ENCODE measurements at regions not wholly inside any gene's neighbourhood (a gene's known extent, or its start where the extent isn't known, plus 50 kb on each side); places are given as distances from the start of the nearest gene placed in this dataset.

GRCh38 chr6:23245572-23245971 lies 676.2 kb downstream of the HDGFL1 start:
- DNase-seq (ENCODE audit: low read depth, low spot score), result no peak
- in situ Hi-C loops (cut with HindIII; ENCODE audit: low pct_unique_long_range_greater_than_20kb, low sequenced_read_pairs), result no loop called here

DNA sequence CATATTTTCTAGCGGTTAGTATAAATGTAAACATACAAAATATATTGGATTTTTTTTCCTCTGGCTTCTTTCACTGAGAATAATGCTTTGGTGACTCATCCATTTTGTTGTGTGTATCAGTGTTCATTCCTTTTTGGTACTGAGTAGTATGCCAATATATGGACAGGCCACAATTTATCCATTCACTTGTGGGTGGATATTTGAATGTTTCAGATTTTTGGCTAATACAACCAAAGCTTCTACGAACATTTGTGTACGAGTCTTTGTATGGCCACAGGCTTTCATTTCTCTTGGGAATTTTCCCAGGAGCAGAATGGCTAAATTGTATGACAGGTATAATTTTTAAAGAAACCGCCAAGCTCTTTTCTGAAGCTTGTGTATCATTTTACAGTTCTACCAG lies 677.5 kb downstream of the HDGFL1 start:
- in situ Hi-C loops (cut with HindIII; ENCODE audit: low pct_unique_long_range_greater_than_20kb, low sequenced_read_pairs), result no loop called here
- DNase-seq (ENCODE audit: low read depth, low spot score), result no peak

GRCh38 chr6:23250556-23250955 lies 681.2 kb downstream of the HDGFL1 start:
- in situ Hi-C loops (cut with HindIII; ENCODE audit: low pct_unique_long_range_greater_than_20kb, low sequenced_read_pairs), result no loop called here
- DNase-seq (ENCODE audit: low read depth, low spot score), result no peak

- DNase-seq (ENCODE audit: low read depth, low spot score), result no peak
- in situ Hi-C loops (cut with HindIII; ENCODE audit: low pct_unique_long_range_greater_than_20kb, low sequenced_read_pairs), result no loop called here
Measured at GRCh38 chr6:23262864-23263263, 693.5 kb downstream of the HDGFL1 start.

GRCh38 chr6:23265270-23265669 lies 695.9 kb downstream of the HDGFL1 start:
- DNase-seq (ENCODE audit: low read depth, low spot score), result no peak
- in situ Hi-C loops (cut with HindIII; ENCODE audit: low pct_unique_long_range_greater_than_20kb, low sequenced_read_pairs), result no loop called here

GRCh38 chr6:23266536-23266935 lies 697.2 kb downstream of the HDGFL1 start:
- peak; percentile 29 for DNase-seq (ENCODE audit: low read depth, low spot score)
- in situ Hi-C loops (cut with HindIII; ENCODE audit: low pct_unique_long_range_greater_than_20kb, low sequenced_read_pairs), result no loop called here

DNA sequence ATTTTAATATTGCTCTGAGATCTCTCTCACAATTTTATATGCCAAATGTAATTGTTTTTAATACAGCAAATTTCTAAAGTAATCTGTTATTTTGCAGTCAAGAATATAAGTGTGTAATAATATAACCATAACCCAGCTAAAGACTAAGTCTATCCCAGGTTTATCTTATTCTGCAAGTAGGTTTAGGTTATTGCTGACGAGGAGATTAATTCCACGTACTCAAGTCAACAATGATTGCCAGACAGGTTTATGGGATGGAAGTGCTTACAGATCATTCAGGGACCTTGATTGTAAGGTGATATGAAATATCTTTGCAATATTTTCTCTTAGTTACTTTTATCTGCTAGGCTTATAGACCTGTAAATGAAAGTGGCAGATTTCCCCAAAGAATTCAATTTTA lies 698.3 kb downstream of the HDGFL1 start:
- in situ Hi-C loops (cut with HindIII; ENCODE audit: low pct_unique_long_range_greater_than_20kb, low sequenced_read_pairs), result no loop called here
- DNase-seq (ENCODE audit: low read depth, low spot score), result no peak

DNA sequence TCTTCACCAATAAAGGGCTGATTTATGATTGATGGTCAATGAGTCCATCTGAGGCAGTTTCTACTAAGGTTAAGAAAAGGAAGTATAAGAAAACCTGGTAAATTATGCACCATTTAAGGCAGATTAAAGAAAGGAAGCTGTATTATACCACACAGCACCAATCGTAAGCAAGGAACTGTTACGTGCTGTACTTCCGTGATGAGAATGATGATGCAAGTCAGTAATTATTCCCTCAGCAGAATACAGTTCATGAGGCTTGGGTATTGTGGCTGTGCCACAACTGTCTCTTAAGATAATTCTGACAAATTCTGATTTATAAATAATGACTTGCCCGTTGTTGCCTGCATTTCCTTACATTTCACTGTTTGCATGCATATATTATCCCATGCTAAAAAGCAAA lies 699.0 kb downstream of the HDGFL1 start:
- in situ Hi-C loops (cut with HindIII; ENCODE audit: low pct_unique_long_range_greater_than_20kb, low sequenced_read_pairs), result no loop called here
- peak; percentile 9 for DNase-seq (ENCODE audit: low read depth, low spot score)

DNA sequence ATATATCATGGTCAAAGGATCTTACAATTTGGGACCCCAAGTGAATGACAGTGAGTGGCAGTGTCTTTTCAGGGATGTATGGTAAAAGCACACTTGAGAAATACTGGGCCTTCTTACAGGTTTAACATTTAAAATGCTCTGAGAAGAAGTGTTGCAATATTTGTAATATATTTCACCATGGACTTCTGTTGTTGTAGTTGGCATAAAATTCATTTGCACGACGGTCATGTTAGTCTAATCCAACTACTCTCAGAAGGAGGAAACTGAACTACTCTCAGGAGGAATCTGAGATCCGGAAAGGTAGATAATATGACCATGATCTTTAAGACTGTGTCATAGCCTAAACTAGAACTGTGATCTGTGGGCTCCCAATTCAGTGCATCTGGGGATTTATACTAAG lies 700.1 kb downstream of the HDGFL1 start:
- DNase-seq (ENCODE audit: low read depth, low spot score), result no peak
- in situ Hi-C loops (cut with HindIII; ENCODE audit: low pct_unique_long_range_greater_than_20kb, low sequenced_read_pairs), result no loop called here

DNA sequence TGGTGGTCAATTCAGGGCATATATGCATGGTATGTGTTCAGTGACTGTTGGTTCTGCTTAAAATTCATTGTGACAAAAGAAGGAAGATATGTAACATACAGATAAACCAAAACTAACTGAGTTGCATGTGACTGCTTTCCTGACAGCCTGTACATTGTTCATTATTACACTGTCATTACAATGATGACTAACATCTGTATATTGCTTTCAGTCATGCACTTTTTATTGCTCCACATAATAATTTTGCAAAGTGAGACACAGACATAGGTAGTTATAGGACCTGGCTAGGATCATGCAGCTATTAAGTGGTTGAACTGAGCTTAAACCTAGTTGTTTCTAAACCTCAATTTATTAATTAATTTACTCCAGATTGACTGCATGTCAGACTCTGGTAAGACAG lies 703.2 kb downstream of the HDGFL1 start:
- in situ Hi-C loops (cut with HindIII; ENCODE audit: low pct_unique_long_range_greater_than_20kb, low sequenced_read_pairs), result no loop called here
- DNase-seq (ENCODE audit: low read depth, low spot score), result peak; percentile 28

- in situ Hi-C loops (cut with HindIII; ENCODE audit: low pct_unique_long_range_greater_than_20kb, low sequenced_read_pairs), result no loop called here
- no peak for DNase-seq (ENCODE audit: low read depth, low spot score)
Measured at GRCh38 chr6:23277521-23278179, 708.3 kb downstream of the HDGFL1 start.

DNA sequence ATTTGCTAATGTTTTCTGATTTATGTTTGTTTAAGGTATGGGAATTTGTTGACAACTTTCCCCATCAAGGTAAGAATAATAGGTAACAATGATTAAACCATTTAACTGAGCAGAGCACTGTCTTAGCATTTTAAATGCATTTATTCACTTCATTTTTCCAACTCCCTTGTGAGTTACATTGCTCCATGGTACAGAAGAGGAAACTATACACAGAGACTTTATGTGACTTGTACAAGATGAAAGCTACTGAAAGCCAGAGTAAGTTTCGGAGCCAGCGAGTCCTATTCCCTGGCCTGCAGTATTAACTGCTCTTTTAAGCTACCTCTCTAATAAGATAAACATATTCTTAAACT lies 708.8 kb downstream of the HDGFL1 start:
- DNase-seq (ENCODE audit: low read depth, low spot score), result no peak
- in situ Hi-C loops (cut with HindIII; ENCODE audit: low pct_unique_long_range_greater_than_20kb, low sequenced_read_pairs), result no loop called here

GRCh38 chr6:23280437-23280836 lies 711.1 kb downstream of the HDGFL1 start:
- DNase-seq (ENCODE audit: low read depth, low spot score), result no peak
- in situ Hi-C loops (cut with HindIII; ENCODE audit: low pct_unique_long_range_greater_than_20kb, low sequenced_read_pairs), result no loop called here

- DNase-seq (ENCODE audit: low read depth, low spot score), result no peak
- in situ Hi-C loops (cut with HindIII; ENCODE audit: low pct_unique_long_range_greater_than_20kb, low sequenced_read_pairs), result no loop called here
Measured at GRCh38 chr6:23282252-23283021, 713.1 kb downstream of the HDGFL1 start.

- in situ Hi-C loops (cut with HindIII; ENCODE audit: low pct_unique_long_range_greater_than_20kb, low sequenced_read_pairs), result no loop called here
- no peak for DNase-seq (ENCODE audit: low read depth, low spot score)
Measured at GRCh38 chr6:23293653-23294052, 724.3 kb downstream of the HDGFL1 start.

DNA sequence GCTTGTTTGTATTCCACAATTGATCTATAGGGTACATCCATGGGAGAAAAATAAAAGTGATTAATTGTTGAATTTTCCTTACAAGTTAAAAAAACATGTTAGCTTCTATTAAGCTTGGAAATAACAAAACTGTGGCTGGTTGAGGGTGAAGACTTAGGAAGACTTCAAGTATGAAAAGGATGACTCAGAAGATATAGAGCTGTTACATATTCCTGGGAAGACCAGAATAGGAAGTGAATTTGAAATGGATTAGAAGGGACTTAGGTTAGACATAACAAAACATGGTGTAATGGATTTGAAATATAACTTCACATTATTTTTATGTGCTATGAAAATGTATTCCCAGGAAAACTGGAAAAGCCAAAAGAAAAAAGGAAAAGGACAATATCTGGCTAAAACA lies 732.2 kb downstream of the HDGFL1 start:
- DNase-seq (ENCODE audit: low read depth, low spot score), result no peak
- in situ Hi-C loops (cut with HindIII; ENCODE audit: low pct_unique_long_range_greater_than_20kb, low sequenced_read_pairs), result no loop called here

DNA sequence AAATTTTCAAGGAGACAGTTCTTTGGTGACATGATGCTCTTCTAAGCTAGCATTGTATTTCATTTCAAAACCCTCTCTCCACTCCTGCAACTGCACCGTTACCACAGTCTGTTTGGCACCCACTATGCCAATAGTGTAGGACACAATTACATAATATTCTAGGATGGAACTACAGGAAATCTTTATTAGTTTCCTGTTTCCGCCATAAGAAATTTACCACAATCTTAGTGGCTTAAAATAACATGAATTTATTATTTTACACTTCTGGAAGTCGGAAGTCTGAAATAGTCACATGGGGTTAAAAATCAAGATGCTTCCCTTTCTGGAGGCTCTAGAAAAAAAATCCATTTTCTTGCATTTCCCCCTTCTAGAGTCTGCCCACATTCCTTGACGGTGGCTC lies 733.1 kb downstream of the HDGFL1 start:
- DNase-seq (ENCODE audit: low read depth, low spot score), result no peak
- in situ Hi-C loops (cut with HindIII; ENCODE audit: low pct_unique_long_range_greater_than_20kb, low sequenced_read_pairs), result no loop called here

DNA sequence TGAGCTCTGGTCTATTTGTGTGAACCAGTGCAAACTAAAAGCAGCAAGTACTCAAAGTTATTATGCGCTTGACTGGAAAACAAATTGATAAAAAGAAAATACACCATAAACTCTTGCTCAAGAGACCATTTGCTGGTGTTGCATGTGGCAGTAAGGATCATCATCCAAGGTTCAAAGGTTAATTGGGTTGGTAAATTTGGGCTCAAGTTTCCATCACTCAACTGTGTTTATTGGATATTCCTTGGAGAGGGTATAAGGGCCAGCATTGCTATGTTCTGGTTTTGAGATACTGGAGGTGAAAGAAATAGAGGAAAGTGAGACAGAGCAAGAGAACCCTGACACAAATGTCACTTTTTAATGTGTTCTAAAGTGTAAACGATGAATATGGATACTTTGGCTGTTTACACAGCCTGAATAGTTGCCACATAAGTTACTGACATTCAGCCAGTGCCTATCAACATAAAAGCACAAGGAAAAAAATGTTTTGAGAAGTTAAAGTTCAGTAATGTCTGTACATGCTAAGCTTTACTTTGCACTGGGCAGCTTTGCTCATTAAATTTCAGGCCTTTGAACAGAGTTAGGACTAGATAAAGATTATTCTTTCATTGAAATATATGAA lies 736.1 kb downstream of the HDGFL1 start:
- no peak for DNase-seq (ENCODE audit: low read depth, low spot score)
- in situ Hi-C loops (cut with HindIII; ENCODE audit: low pct_unique_long_range_greater_than_20kb, low sequenced_read_pairs), result no loop called here

All from SK-MEL-5 (cell line).